ENCODE measurements at regions not wholly inside any gene's neighbourhood (a gene's known extent, or its start where the extent isn't known, plus 50 kb on each side); places are given as distances from the start of the nearest gene placed in this dataset.
"Not testable (repeated sequence)": the region's sequence is repeated elsewhere in the genome, so short reads cannot be mapped to it uniquely, and the experiment has no call there.

DNA sequence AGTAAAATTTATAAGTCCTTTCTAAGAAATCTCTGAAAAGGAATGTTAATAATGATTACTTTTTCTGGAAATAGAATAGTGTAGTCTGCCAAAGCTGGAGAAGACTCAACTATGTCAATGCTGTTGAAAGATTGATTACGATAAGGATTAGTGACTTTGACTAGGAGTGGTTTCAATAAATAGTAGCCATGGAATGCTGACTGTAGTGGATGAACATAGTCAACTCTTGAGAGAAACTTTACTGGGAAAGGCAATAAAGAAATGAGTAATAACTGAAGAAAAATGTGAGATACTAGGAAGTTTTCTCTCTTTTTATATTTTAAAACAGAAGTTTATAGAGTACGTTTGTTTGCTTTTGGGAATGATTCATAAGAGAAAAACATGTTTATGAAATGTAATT, 105.0 kb upstream of the CDK13 start:
- no peak overlapping the region for H3K4me3 ChIP-seq (ENCODE audit: low read depth, low read length)
- TF ChIP-seq CTCF (IDR thresholded peaks at IDR 0.05; ENCODE audit: low read depth, low read length), result no peak

- no peak overlapping the region for H3K4me3 ChIP-seq (ENCODE audit: low read depth, low read length)
- TF ChIP-seq CTCF (IDR thresholded peaks at IDR 0.05; ENCODE audit: low read depth, low read length), result no peak
Observed at GRCh38 chr7:39847227-39847626, 102.8 kb upstream of the CDK13 start.

GRCh38 chr7:39851466-39852045, 98.5 kb upstream of the CDK13 start:
- no peak for TF ChIP-seq CTCF (IDR thresholded peaks at IDR 0.05; ENCODE audit: low read depth, low read length)
- no peak overlapping the region for H3K4me3 ChIP-seq (ENCODE audit: low read depth, low read length)

- H3K4me3 ChIP-seq (ENCODE audit: low read depth, low read length), result not testable (repeated sequence)
Observed at GRCh38 chr7:39854616-39855324, 95.3 kb upstream of the CDK13 start.

DNA sequence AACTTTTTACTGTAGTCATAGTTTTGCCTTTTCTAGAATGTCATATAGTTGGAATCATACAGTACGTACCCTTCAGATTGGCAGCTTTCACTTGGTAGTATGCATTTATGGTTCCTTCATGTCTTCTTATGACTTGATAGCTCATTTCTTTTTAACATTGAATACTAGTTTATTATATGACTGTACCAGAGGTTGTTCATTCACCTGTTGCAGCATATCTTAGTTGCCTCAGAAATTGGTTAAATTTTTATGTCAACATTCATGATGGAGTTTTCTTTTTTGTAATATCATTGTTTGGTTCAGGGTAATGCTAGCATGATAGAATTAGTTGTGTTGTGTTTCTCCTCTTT, 94.8 kb upstream of the CDK13 start:
- H3K4me3 ChIP-seq (ENCODE audit: low read depth, low read length), result no peak overlapping the region
- TF ChIP-seq CTCF (IDR thresholded peaks at IDR 0.05; ENCODE audit: low read depth, low read length), result no peak

GRCh38 chr7:39863675-39864322, 86.3 kb upstream of the CDK13 start:
- H3K4me3 ChIP-seq (ENCODE audit: low read depth, low read length), result not testable (repeated sequence)

DNA sequence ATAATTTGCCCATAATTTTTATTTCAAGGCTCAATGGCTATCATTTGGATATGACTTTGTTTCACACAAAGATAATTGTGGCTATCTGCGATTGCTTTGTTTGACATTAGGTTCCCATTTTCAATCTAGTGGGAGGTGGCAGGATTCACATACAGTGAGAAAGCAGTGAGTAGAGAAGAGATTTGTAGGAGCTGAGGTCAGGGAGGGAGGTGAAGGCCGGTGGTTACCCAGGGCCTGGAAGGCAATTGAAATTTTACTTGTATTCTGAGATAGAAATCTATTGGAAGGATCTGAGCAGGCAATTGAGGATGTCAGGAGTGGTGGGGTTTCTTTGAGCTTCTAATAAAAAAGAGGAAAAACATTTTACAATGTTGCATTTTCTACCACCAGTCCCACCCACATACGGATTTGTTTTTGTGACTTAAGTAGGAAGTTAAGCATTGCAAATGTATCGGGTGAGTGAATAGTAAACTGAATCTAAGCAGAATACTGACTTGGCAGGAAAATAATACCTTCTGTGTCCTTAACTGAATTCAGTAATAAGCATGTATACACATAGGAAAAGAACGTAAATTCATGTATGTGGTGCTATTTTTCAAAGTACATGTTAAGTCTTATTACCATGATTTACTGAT, 80.1 kb upstream of the CDK13 start:
- H3K4me3 ChIP-seq (ENCODE audit: low read depth, low read length), result not testable (repeated sequence)

GRCh38 chr7:39871610-39872009, 78.4 kb upstream of the CDK13 start:
- not testable (repeated sequence) for H3K4me3 ChIP-seq (ENCODE audit: low read depth, low read length)

DNA sequence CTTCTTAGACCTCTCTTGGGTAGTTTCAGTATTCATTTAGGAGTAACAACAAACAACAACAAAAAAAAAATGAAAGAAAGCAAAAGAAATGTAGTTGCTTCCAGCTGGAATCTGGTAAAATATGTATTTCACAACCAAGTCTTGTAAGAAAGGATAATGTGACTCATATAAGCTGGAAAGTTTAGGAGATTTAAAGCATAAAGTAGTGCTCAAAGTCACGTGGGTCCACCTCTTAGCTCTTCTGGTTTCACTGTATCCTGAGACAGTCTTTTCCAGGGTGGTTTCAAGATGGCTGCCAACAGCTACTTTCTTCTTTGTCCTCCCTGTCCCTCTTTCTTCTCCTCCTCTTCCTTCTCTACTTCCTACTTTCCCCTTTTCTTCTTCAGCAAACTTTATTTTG, 69.5 kb upstream of the CDK13 start:
- TF ChIP-seq CTCF (IDR thresholded peaks at IDR 0.05; ENCODE audit: low read depth, low read length), result no peak
- no peak overlapping the region for H3K4me3 ChIP-seq (ENCODE audit: low read depth, low read length)

Data from WI38 (cell line).